Esophagus squamous epithelium (tissue), 4 donors: ENCODE measurements at regions not wholly inside any gene's neighbourhood (a gene's known extent, or its start where the extent isn't known, plus 50 kb on each side); places are given as distances from the start of the nearest gene placed in this dataset.

Experiments used
- POLR2A ChIP-seq, 4 donors: fragments of 450-650 bp; IDR thresholded peaks; one replicate each; pipeline ENCODE4 v1.6.1; 2017; ENCODE audit warnings: antibody characterized with exemption in 4 of 4, mild to moderate bottlenecking in 4 of 4, moderate library complexity in 3 of 4
- TF ChIP-seq, protein P1 (sequence below), 6 experiments: fragments of 450-650 bp in 4 of 6; fragments of 200-600 bp in 2 of 6; sonication (generic) in 2 of 6; IDR thresholded peaks; one replicate each; pipeline ENCODE4 v1.5.1; 2016 to 2019; ENCODE audit warnings: antibody characterized with exemption in 6 of 6, mild to moderate bottlenecking in 4 of 6, moderate library complexity in 4 of 6

DNA sequence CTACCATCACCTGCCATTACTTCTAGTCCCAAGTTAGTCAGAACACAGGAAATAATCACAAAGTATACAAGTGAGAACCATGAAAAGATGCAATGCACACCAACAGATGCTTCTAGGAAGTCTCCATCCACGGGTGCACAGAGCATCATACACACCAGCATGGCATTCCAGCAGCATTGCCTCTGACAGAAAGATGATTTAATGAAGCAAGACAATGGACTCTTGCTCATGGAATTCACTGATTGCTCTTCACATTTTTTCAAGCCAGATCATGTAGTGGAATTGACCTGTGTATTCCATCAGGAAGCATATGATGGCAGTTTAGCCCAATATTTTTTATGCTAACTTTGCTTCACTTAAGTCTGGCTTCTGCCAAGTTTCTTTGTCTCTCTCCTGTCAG is 406.3 kb upstream of the RGS17 start:
- TF ChIP-seq POLR2A (IDR thresholded peaks at IDR 0.05): no peak
- TF ChIP-seq, protein P1, sequence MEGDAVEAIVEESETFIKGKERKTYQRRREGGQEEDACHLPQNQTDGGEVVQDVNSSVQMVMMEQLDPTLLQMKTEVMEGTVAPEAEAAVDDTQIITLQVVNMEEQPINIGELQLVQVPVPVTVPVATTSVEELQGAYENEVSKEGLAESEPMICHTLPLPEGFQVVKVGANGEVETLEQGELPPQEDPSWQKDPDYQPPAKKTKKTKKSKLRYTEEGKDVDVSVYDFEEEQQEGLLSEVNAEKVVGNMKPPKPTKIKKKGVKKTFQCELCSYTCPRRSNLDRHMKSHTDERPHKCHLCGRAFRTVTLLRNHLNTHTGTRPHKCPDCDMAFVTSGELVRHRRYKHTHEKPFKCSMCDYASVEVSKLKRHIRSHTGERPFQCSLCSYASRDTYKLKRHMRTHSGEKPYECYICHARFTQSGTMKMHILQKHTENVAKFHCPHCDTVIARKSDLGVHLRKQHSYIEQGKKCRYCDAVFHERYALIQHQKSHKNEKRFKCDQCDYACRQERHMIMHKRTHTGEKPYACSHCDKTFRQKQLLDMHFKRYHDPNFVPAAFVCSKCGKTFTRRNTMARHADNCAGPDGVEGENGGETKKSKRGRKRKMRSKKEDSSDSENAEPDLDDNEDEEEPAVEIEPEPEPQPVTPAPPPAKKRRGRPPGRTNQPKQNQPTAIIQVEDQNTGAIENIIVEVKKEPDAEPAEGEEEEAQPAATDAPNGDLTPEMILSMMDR (IDR thresholded peaks at IDR 0.05): no peak
